ENCODE measurements at regions not wholly inside any gene's neighbourhood (a gene's known extent, or its start where the extent isn't known, plus 50 kb on each side); places are given as distances from the start of the nearest gene placed in this dataset.
"Not testable (repeated sequence)": the region's sequence is repeated elsewhere in the genome, so short reads cannot be mapped to it uniquely, and the experiment has no call there.

- H3K27me3 ChIP-seq (replicated peaks); DNase-seq; H3K27ac ChIP-seq; in situ Hi-C loops (cut with HindIII; ENCODE audit: low pct_ligation_motif_present, low sequenced_read_pairs); H3K4me3 ChIP-seq (ENCODE audit: low read depth, low read length); H3K36me3 ChIP-seq (replicated peaks): not testable (repeated sequence)
Measured at GRCh38 chr2:89888693-89889092, 1197.2 kb downstream of the RPIA start.

GRCh38 chr2:89890185-89890773 is 1198.8 kb downstream of the RPIA start:
- H3K4me3 ChIP-seq (ENCODE audit: low read depth, low read length); H3K27ac ChIP-seq; H3K27me3 ChIP-seq (replicated peaks); in situ Hi-C loops (cut with HindIII; ENCODE audit: low pct_ligation_motif_present, low sequenced_read_pairs); DNase-seq; H3K36me3 ChIP-seq (replicated peaks): not testable (repeated sequence)

- H3K27me3 ChIP-seq (replicated peaks); H3K27ac ChIP-seq; H3K4me3 ChIP-seq (ENCODE audit: low read depth, low read length); H3K36me3 ChIP-seq (replicated peaks); DNase-seq; in situ Hi-C loops (cut with HindIII; ENCODE audit: low pct_ligation_motif_present, low sequenced_read_pairs): not testable (repeated sequence)
Measured at GRCh38 chr2:89894988-89895387, 1203.5 kb downstream of the RPIA start.

GRCh38 chr2:89895629-89896028 is 1204.2 kb downstream of the RPIA start:
- H3K27ac ChIP-seq; H3K27me3 ChIP-seq (replicated peaks); in situ Hi-C loops (cut with HindIII; ENCODE audit: low pct_ligation_motif_present, low sequenced_read_pairs); DNase-seq; H3K4me3 ChIP-seq (ENCODE audit: low read depth, low read length); H3K36me3 ChIP-seq (replicated peaks): not testable (repeated sequence)

- in situ Hi-C loops (cut with HindIII; ENCODE audit: low pct_ligation_motif_present, low sequenced_read_pairs); H3K27me3 ChIP-seq (replicated peaks); H3K4me3 ChIP-seq (ENCODE audit: low read depth, low read length); H3K27ac ChIP-seq; H3K36me3 ChIP-seq (replicated peaks); DNase-seq: not testable (repeated sequence)
Measured at GRCh38 chr2:89927018-89927417, 1235.5 kb downstream of the RPIA start.

GRCh38 chr2:89935436-89935835 is 1244.0 kb downstream of the RPIA start:
- H3K27me3 ChIP-seq (replicated peaks); H3K36me3 ChIP-seq (replicated peaks); H3K27ac ChIP-seq; in situ Hi-C loops (cut with HindIII; ENCODE audit: low pct_ligation_motif_present, low sequenced_read_pairs); DNase-seq; H3K4me3 ChIP-seq (ENCODE audit: low read depth, low read length): not testable (repeated sequence)

- DNase-seq; H3K27ac ChIP-seq; H3K4me3 ChIP-seq (ENCODE audit: low read depth, low read length); H3K36me3 ChIP-seq (replicated peaks); in situ Hi-C loops (cut with HindIII; ENCODE audit: low pct_ligation_motif_present, low sequenced_read_pairs); H3K27me3 ChIP-seq (replicated peaks): not testable (repeated sequence)
Measured at GRCh38 chr2:89936011-89936410, 1244.5 kb downstream of the RPIA start.

- DNase-seq; H3K27me3 ChIP-seq (replicated peaks); H3K36me3 ChIP-seq (replicated peaks); H3K4me3 ChIP-seq (ENCODE audit: low read depth, low read length); in situ Hi-C loops (cut with HindIII; ENCODE audit: low pct_ligation_motif_present, low sequenced_read_pairs); H3K27ac ChIP-seq: not testable (repeated sequence)
Measured at GRCh38 chr2:89936559-89936958, 1245.1 kb downstream of the RPIA start.

GRCh38 chr2:89938756-89939155 is 1247.3 kb downstream of the RPIA start:
- H3K4me3 ChIP-seq (ENCODE audit: low read depth, low read length); H3K27me3 ChIP-seq (replicated peaks); H3K36me3 ChIP-seq (replicated peaks); DNase-seq; H3K27ac ChIP-seq; in situ Hi-C loops (cut with HindIII; ENCODE audit: low pct_ligation_motif_present, low sequenced_read_pairs): not testable (repeated sequence)

GRCh38 chr2:89944267-89944666 is 1252.8 kb downstream of the RPIA start:
- H3K27ac ChIP-seq; H3K4me3 ChIP-seq (ENCODE audit: low read depth, low read length); H3K27me3 ChIP-seq (replicated peaks); in situ Hi-C loops (cut with HindIII; ENCODE audit: low pct_ligation_motif_present, low sequenced_read_pairs); H3K36me3 ChIP-seq (replicated peaks); DNase-seq: not testable (repeated sequence)

GRCh38 chr2:89945004-89945616 is 1253.6 kb downstream of the RPIA start:
- H3K4me3 ChIP-seq (ENCODE audit: low read depth, low read length); DNase-seq; H3K36me3 ChIP-seq (replicated peaks); H3K27ac ChIP-seq; in situ Hi-C loops (cut with HindIII; ENCODE audit: low pct_ligation_motif_present, low sequenced_read_pairs); H3K27me3 ChIP-seq (replicated peaks): not testable (repeated sequence)

GRCh38 chr2:89947208-89947815 is 1255.8 kb downstream of the RPIA start:
- H3K4me3 ChIP-seq (ENCODE audit: low read depth, low read length); H3K27ac ChIP-seq; DNase-seq; H3K27me3 ChIP-seq (replicated peaks); in situ Hi-C loops (cut with HindIII; ENCODE audit: low pct_ligation_motif_present, low sequenced_read_pairs); H3K36me3 ChIP-seq (replicated peaks): not testable (repeated sequence)

GRCh38 chr2:89948102-89948501 is 1256.6 kb downstream of the RPIA start:
- H3K27me3 ChIP-seq (replicated peaks); H3K4me3 ChIP-seq (ENCODE audit: low read depth, low read length); in situ Hi-C loops (cut with HindIII; ENCODE audit: low pct_ligation_motif_present, low sequenced_read_pairs); DNase-seq; H3K27ac ChIP-seq; H3K36me3 ChIP-seq (replicated peaks): not testable (repeated sequence)

GRCh38 chr2:89950807-89951206 is 1259.3 kb downstream of the RPIA start:
- H3K27me3 ChIP-seq (replicated peaks); DNase-seq; in situ Hi-C loops (cut with HindIII; ENCODE audit: low pct_ligation_motif_present, low sequenced_read_pairs); H3K27ac ChIP-seq; H3K36me3 ChIP-seq (replicated peaks); H3K4me3 ChIP-seq (ENCODE audit: low read depth, low read length): not testable (repeated sequence)

GRCh38 chr2:89957236-89957635 is 1265.8 kb downstream of the RPIA start:
- in situ Hi-C loops (cut with HindIII; ENCODE audit: low pct_ligation_motif_present, low sequenced_read_pairs); H3K4me3 ChIP-seq (ENCODE audit: low read depth, low read length); DNase-seq; H3K27ac ChIP-seq; H3K36me3 ChIP-seq (replicated peaks); H3K27me3 ChIP-seq (replicated peaks): not testable (repeated sequence)

All from brain microvascular endothelial cell (primary cell).